Superior temporal gyrus (tissue), 1 donor: ENCODE measurements at regions not wholly inside any gene's neighbourhood (a gene's known extent, or its start where the extent isn't known, plus 50 kb on each side); places are given as distances from the start of the nearest gene placed in this dataset.
"Not testable (repeated sequence)": the region's sequence is repeated elsewhere in the genome, so short reads cannot be mapped to it uniquely, and the experiment has no call there.

Experiments used
- DNase-seq: peaks from one replicate; pipeline ENCODE4 v3.0.0-alpha.2; 2016; ENCODE audit errors: extremely low spot score

DNA sequence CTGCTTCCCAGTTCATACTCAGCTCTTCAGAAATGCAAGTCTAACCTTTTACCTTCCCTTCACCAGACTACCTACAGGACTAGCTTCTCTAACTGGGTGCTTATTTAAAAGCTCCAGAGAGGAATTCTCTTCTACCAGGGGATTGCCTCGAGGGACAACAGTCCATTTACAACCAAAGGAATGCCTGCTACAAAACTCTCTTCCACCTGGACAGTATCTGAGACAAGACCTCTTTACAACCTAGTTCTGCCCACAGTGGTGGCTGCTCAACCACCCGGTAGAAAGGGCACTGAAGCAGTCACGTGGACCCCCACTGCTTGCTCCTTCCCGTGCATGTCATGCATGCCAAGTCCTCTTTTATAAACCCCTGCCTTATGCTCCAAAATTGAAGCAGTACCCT is 158.1 kb upstream of the ANXA10 start:
- no peak for DNase-seq

GRCh38 chr4:167939863-167940616 is 152.3 kb upstream of the ANXA10 start:
- no peak for DNase-seq

GRCh38 chr4:167943872-167944505 is 148.3 kb upstream of the ANXA10 start:
- DNase-seq: no peak

- DNase-seq: no peak
These were observed 147.6 kb upstream of the ANXA10 start for GRCh38 chr4:167944721-167945120.

DNA sequence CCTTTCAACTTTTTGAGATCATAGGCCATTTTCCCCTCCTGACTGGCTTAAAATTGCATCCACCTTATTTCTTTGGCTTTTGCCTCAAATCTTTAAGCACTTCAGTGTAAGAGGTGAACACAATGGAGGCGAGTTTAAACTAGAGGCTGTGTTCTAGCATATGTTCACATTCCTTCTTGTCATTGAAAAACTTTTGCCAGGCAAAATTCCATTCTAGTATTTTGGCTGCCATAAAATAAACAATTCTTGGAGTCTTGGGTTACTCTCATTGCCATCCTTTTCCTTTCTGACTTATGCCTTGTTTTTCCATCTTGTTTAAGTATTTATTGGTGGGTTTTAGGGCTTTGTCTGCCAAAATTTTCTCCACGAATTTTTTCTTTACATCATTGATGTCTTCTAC is 137.3 kb upstream of the ANXA10 start:
- no peak for DNase-seq

DNA sequence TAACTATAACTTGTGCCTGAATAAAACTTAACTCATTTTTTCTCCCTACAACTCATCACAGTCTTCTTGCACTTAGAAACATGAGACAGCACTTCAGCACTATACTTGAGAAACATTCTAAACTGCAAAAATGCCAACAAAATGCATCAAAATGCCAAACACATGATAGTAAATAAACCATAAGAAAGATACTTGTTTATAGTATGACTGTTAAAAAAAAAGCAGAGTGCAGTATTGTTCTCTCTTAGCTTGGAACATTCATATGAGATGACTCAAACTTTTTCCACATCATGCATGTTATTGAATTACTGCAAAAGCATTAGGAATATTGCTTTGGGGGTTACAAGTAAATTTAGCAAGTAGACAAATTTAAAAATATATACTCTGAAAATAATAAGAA is 135.7 kb upstream of the ANXA10 start:
- no peak for DNase-seq

DNA sequence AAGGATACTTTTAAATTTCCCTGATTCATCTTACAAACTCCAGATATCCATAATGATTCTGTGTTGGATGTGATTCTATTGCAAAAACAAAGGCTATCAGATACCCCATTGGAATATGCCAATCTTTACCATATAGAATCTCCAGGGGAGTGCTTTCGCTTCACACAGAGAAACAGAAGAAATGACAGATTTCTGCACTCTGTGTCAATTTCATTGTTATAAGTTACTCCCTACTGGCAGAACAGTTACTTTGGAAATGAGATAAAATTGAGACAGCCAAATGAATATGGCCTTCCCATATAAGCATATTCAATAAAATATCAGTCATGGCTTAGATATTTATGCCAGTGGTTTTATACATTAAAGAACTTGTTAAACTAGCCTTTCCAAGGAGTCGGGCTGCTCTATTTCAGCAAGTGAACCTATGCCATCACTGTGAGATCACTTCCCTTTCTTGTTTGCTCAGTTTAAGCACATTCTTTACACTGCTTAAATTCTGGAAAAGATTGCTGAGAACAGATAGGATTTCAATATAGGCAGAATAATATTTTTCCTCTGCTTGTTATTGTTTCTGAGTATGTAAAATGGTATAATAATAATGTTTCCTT is 127.5 kb upstream of the ANXA10 start:
- no peak for DNase-seq

- DNase-seq: no peak
These were observed 126.2 kb upstream of the ANXA10 start for GRCh38 chr4:167966143-167966542.

DNA sequence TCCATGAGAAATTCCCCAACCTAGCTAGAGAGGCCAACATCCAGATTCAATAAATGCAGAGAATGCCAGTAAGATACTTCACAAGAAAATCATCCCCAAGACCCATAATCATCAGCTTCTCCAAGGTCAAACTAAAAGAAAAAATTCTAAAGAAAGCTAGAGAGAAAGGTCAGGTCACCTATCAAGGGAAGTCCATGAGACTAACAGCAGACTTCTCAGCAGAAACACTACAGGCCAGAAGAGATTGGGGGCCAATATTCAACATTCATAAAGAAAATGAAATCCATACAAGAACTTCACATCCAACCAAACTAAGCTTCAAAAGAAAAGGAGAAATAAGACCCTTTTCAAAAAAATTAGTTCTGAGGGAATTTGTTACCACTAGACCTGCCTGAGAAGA is 118.8 kb upstream of the ANXA10 start:
- no peak for DNase-seq

DNA sequence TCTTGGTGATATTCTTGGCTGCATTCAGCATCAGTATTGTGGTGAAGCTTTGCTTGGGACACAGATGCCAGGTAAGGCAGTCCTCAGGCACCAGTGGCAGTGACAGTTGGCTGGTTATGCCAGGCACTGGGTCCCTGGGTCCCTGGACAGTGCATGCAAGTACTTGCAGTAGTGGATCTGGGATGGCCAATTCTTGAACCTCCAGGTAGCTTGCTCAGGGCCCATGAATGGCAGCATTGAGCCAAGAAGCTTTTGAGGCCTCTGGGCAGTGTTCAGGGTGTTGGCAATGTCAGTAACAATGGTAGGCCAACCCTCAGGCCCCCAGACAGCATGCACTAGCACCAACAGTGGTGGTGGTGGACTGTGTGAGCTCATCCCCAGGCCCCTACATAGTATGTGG is 106.8 kb upstream of the ANXA10 start:
- DNase-seq: no peak

DNA sequence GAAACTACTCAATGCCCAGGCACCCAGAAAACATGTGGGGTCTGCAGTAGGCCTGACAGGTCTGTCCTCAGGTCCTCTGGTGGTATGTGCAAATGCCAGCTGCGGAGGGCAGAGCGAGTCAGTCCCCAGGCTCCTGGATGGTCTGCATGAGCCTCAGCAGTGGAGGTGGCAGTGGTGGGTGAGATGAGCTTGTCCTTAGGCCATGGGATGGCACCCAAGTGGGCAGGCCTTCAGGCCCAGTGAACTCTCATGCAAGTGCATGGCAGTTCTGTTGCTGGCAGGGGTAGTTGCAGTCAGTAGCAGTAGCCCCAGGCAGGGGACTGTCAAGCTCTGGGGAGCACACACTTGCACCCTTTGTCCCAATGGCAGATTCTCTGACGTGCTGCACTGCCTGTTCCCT is 106.3 kb upstream of the ANXA10 start:
- DNase-seq: no peak

DNA sequence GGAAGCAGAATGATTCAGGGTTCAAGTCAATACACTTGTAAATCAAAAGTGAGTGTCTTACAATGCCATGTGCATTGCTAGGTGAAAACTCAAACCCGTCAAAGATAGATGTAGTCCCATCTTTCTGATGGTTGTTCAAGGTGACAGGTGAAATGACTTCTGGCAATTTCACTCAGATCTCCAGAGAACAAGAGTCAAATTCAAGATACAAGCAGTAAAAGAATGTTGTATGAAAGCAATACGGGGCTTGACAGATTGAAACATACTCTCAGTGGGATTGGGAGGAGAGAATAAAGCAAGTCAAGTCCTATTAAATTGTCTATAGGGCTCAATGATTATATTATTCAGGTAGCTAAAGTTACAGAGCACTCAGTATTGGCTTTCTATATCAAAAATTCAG is 105.1 kb upstream of the ANXA10 start:
- no peak for DNase-seq

GRCh38 chr4:167989815-167990214 is 102.5 kb upstream of the ANXA10 start:
- DNase-seq: no peak

DNA sequence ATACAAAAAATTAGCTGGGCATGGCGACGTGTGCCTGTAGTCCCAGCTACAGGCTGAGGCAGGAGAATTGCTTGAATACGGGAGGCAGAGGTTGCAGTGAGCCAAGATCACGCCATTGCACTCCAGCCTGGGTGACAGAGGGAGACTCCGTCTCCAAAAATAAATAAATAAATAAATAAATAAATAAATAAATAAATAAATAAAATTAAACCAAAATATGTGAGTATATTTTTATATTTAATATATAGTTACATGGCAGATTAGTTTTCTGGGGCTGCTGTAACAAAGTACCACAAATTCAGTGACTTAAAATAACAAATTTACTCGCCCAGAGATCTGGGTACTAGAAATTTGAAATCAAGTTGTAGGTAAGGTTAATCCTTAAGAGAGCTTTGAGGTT is 84.2 kb upstream of the ANXA10 start:
- not testable (repeated sequence) for DNase-seq

- DNase-seq: no peak
These were observed 73.2 kb upstream of the ANXA10 start for GRCh38 chr4:168019019-168019651.

- DNase-seq: no peak
These were observed 72.4 kb upstream of the ANXA10 start for GRCh38 chr4:168019921-168020320.

- DNase-seq: no peak
These were observed 70.7 kb upstream of the ANXA10 start for GRCh38 chr4:168021666-168022065.

- no peak for DNase-seq
These were observed 63.8 kb upstream of the ANXA10 start for GRCh38 chr4:168028568-168028967.

GRCh38 chr4:168028970-168029597 is 63.3 kb upstream of the ANXA10 start:
- DNase-seq: no peak

- no peak for DNase-seq
These were observed 54.7 kb upstream of the ANXA10 start for GRCh38 chr4:168037676-168038075.

GRCh38 chr4:168039593-168039992 is 52.7 kb upstream of the ANXA10 start:
- no peak for DNase-seq
